Brain pericyte (primary cell): ENCODE measurements at regions not wholly inside any gene's neighbourhood (a gene's known extent, or its start where the extent isn't known, plus 50 kb on each side); places are given as distances from the start of the nearest gene placed in this dataset.

ENCODE experiments used
- DNase-seq: peaks from one replicate; pipeline ENCODE4 v3.0.0-alpha.2; 2012; ENCODE audit warnings: low read depth, low spot score

- no peak for DNase-seq
Observed at GRCh38 chr21:14869984-14870852, 194.6 kb downstream of the NRIP1 start.

GRCh38 chr21:14866859-14867765 is 197.7 kb downstream of the NRIP1 start:
- DNase-seq = no peak

- DNase-seq = no peak
Observed at GRCh38 chr21:14864211-14865021, 200.4 kb downstream of the NRIP1 start.

- no peak for DNase-seq
Observed at GRCh38 chr21:14863745-14864210, 201.0 kb downstream of the NRIP1 start.

GRCh38 chr21:14862794-14863720 is 201.7 kb downstream of the NRIP1 start:
- DNase-seq = no peak

- no peak for DNase-seq
Observed at GRCh38 chr21:14858311-14858710, 206.5 kb downstream of the NRIP1 start.

GRCh38 chr21:14857529-14857928 is 207.3 kb downstream of the NRIP1 start:
- DNase-seq = no peak

- no peak for DNase-seq
Observed at GRCh38 chr21:14850394-14850793, 214.4 kb downstream of the NRIP1 start.

- no peak for DNase-seq
Observed at GRCh38 chr21:14846621-14847020, 218.2 kb downstream of the NRIP1 start.

- no peak for DNase-seq
Observed at GRCh38 chr21:14844001-14844400, 220.8 kb downstream of the NRIP1 start.

GRCh38 chr21:14842601-14843000 is 222.2 kb downstream of the NRIP1 start:
- no peak for DNase-seq

GRCh38 chr21:14841511-14842472 is 223.0 kb downstream of the NRIP1 start:
- no peak for DNase-seq

- DNase-seq = no peak
Observed at GRCh38 chr21:14838400-14838799, 226.4 kb downstream of the NRIP1 start.

- DNase-seq = no peak
Observed at GRCh38 chr21:14836950-14837349, 227.8 kb downstream of the NRIP1 start.

GRCh38 chr21:14833666-14834351 is 231.0 kb downstream of the NRIP1 start:
- no peak for DNase-seq

- DNase-seq = no peak
Observed at GRCh38 chr21:14833241-14833640, 231.6 kb downstream of the NRIP1 start.

- DNase-seq = no peak
Observed at GRCh38 chr21:14830307-14830706, 234.5 kb downstream of the NRIP1 start.

- no peak for DNase-seq
Observed at GRCh38 chr21:14829685-14830084, 235.1 kb downstream of the NRIP1 start.

GRCh38 chr21:14827468-14827867 is 237.3 kb downstream of the NRIP1 start:
- DNase-seq = no peak
